Stomach (tissue), 8 donors: ENCODE measurements at regions not wholly inside any gene's neighbourhood (a gene's known extent, or its start where the extent isn't known, plus 50 kb on each side); places are given as distances from the start of the nearest gene placed in this dataset.

Experiments
- DNase-seq, 2 donors: peaks; one replicate each; pipeline versions ENCODE4 v3.0.0 to v3.0.0-alpha.2; 2013 to 2019
- H3K27ac ChIP-seq, 5 donors: fragments of 200-600 bp in 4 of 5; sonication (generic) in 4 of 5; one replicate each; pipeline ENCODE4 v1.5.1; 2013 to 2019; ENCODE audit warnings: mild to moderate bottlenecking in 1 of 5, moderate library complexity in 1 of 5
- H3K27me3 ChIP-seq, 3 donors: fragments of 200-600 bp; sonication (generic); one replicate each; pipeline ENCODE4 v1.5.1; 2017 to 2019; ENCODE audit warnings: mixed run types in 1 of 3
- H3K36me3 ChIP-seq, 4 donors: fragments of 200-600 bp; sonication (generic); 1 replicate in 3 of 4; 2 replicates in 1 of 4; pipeline ENCODE4 v1.5.1; 2016 to 2019
- H3K4me1 ChIP-seq, 4 donors: fragments of 200-600 bp; sonication (generic); one replicate each; pipeline ENCODE4 v1.5.1; 2016 to 2019
- H3K4me3 ChIP-seq, 4 donors: fragments of 200-600 bp; sonication (generic) in 3 of 4; one replicate each; pipeline ENCODE4 v1.5.1; 2016 to 2019; ENCODE audit warnings: mild to moderate bottlenecking in 1 of 4
- H3K9me3 ChIP-seq, 4 donors: fragments of 200-600 bp; sonication (generic); one replicate each; pipeline ENCODE4 v1.5.1; 2016 to 2019
- EP300 ChIP-seq: sonication (generic); formaldehyde crosslinking; IDR thresholded peaks from one replicate; pipeline ENCODE4 v1.6.1; 2017; ENCODE audit warnings: antibody characterized with exemption
- POLR2A ChIP-seq, 4 donors: fragments of 450-650 bp; IDR thresholded peaks; one replicate each; pipeline ENCODE4 v1.6.1; 2016; ENCODE audit warnings: antibody characterized with exemption in 4 of 4, control low read depth in 2 of 4, mild to moderate bottlenecking in 1 of 4, moderate library complexity in 1 of 4
- POLR2AphosphoS5 ChIP-seq, 3 donors: sonication (generic); formaldehyde crosslinking; IDR thresholded peaks; one replicate each; pipeline ENCODE4 v1.6.1; 2016; ENCODE audit warnings: antibody characterized with exemption in 3 of 3
- WGBS, 5 donors: extraction: QIAGEN DNeasy Blood & Tissue Kit in 3 of 5; methylation state at CpG; one replicate each; pipeline versions ENCODE4 v1.1.5 to v1.1.7; 2013 to 2018; 5-methylcytosine and 5-hydroxymethylcytosine counted together
- intact Hi-C: fragments of 100-400 bp; cut with DNase I; formaldehyde crosslinking; loops from one replicate; pipeline ENCODE4 v1.15.1; 2023; ENCODE audit warnings: low total_unique reads
- TF ChIP-seq, protein P1 (sequence below), 7 experiments: fragments of 450-650 bp in 4 of 7; fragments of 200-600 bp in 3 of 7; sonication (generic) in 3 of 7; IDR thresholded peaks; one replicate each; pipeline ENCODE4 v1.5.1; 2016 to 2019; ENCODE audit warnings: antibody characterized with exemption in 7 of 7, control low read depth in 2 of 7, mild to moderate bottlenecking in 1 of 7
- donor health status: healthy with polysubstance abuse.
- donor health status: Bipolar disorder and iron deficiency.
- donor health status: healthy.

DNA sequence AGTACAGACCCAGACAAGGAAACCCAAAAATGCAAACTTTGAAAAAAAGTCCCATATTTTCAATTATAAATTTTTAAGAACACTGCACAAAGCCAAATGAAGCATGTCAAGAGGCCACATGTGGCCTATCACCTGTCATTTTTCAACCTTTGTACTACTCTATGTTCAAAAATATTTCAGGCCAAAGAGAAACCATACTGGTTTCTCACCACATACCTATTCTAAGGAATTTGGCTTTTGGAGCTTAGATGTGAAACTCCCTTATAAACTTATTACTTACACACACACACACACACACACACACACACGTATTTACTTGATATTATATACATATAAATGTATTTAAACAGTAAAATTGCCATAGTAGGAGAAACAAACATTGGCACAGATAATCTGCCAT, 338.7 kb downstream of the TXNL1 start:
- DNase-seq = no peak
- Histone ChIP-seq H3K4me1 (no peaks in the 10 kb centered on the region), H3K4me3 (no peak overlapping the region), H3K27ac (peak overlapping the region in 2 of 5 donors; percentile 0 to 61), H3K27me3 (no peaks in the 10 kb centered on the region), H3K36me3 (no peaks in the 10 kb centered on the region), H3K9me3 (no peaks in the 10 kb centered on the region)
- intact Hi-C loops = no loop called here
- TF ChIP-seq POLR2A (IDR thresholded peaks at IDR 0.05) = no peak
- no peak for TF ChIP-seq EP300
- TF ChIP-seq, protein P1, sequence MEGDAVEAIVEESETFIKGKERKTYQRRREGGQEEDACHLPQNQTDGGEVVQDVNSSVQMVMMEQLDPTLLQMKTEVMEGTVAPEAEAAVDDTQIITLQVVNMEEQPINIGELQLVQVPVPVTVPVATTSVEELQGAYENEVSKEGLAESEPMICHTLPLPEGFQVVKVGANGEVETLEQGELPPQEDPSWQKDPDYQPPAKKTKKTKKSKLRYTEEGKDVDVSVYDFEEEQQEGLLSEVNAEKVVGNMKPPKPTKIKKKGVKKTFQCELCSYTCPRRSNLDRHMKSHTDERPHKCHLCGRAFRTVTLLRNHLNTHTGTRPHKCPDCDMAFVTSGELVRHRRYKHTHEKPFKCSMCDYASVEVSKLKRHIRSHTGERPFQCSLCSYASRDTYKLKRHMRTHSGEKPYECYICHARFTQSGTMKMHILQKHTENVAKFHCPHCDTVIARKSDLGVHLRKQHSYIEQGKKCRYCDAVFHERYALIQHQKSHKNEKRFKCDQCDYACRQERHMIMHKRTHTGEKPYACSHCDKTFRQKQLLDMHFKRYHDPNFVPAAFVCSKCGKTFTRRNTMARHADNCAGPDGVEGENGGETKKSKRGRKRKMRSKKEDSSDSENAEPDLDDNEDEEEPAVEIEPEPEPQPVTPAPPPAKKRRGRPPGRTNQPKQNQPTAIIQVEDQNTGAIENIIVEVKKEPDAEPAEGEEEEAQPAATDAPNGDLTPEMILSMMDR (IDR thresholded peaks at IDR 0.05) = no peak
- 35 to 58% (median 53%) methylated on average over 1 of the region's 1 CpG for WGBS, 5 donors

DNA sequence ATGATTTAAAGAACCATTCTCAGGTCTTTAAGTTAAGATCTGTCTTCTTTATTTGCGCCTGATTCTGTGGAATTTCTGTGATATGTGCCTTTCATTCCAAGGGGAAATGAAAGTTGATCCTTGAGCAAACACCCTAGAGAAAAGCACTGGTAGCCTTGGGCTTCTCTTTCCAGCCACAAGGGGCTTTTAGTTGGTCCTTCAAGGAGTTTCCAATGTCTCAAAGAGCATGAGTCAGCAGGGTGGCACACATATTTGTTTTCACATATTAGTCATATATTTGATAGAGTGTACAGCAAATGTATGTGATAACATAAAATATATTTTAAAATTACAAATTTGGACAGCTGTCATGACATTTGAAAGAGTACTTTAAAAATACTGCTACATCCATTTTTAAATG, 339.5 kb downstream of the TXNL1 start:
- 41 to 66% (median 60%) methylated on average over 1 of the region's 1 CpG for WGBS, 5 donors
- H3K9me3 ChIP-seq = no peaks in the 10 kb centered on the region
- peak in 1 of 2 donors; percentile 50 for DNase-seq
- intact Hi-C loops = no loop called here
- peak overlapping the region in 1 of 5 donors; percentile 61 for H3K27ac ChIP-seq
- no peaks in the 10 kb centered on the region for H3K27me3 ChIP-seq
- no peaks in the 10 kb centered on the region for H3K36me3 ChIP-seq
- H3K4me3 ChIP-seq = no peak overlapping the region
- H3K4me1 ChIP-seq = no peaks in the 10 kb centered on the region
- TF ChIP-seq POLR2AphosphoS5 (IDR thresholded peaks at IDR 0.05) (peak in 1 of 3 donors; percentile 27), POLR2A (IDR thresholded peaks at IDR 0.05) (no peak)
- TF ChIP-seq, protein P1 (IDR thresholded peaks at IDR 0.05) = no peak

DNA sequence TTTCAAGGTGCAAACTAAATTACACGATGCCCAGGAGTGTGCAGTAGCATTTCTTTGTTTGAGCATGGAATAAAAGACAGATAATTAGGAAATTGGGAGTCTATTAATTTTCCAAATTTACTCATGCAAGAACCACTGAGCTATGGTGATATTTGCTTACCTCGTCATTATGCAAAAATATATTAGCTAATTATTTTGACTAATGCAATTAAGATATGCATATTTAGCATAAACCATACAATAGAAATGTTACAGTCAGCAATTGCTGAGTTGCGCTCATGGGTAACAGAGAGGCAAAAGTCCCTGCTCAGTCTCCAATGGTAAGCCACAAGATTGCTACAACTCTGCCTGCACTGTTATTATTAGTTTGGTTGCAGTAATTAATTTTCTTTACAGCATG, 342.0 kb downstream of the TXNL1 start:
- 84 to 90% (median 88%) methylated on average over 3 of the region's 3 CpGs for WGBS, 5 donors
- no peak overlapping the region for H3K4me3 ChIP-seq
- TF ChIP-seq POLR2AphosphoS5 (IDR thresholded peaks at IDR 0.05) (no peak), POLR2A (IDR thresholded peaks at IDR 0.05) (no peak), EP300 (no peak)
- TF ChIP-seq, protein P1 (IDR thresholded peaks at IDR 0.05) = no peak

DNA sequence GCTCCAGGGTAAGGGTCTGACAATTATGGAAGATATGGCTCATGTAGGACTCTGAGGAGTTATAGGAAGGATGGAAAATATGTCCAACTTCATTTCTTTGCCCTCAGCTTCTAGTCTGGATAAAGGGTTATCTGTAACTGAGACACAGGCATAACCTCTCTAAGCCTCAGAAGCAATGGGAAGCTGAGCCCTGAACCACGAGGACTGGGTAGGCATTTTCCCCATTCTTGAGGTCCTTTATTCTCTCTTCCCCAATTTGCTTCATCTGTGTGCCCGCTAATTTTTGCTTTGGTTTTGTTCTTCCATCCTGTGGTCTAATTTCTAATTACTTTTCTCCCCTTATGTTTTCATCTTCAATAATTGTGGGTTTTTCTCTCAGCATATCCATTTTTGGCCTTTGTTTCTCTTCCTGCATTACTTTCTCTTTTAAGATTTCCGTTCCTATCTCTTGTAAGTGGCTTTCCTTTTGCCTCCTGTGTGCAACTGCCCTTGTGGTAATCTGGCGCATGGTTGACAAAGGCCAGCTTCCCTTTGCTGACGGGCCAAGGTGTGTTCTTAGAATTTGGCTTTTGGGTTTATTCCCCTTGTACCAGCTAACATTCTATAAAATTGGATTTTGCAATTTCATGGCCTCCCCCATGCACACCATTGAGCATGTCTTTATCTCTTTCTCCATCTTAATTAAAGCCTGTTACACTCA, 343.8 kb downstream of the TXNL1 start:
- no peaks in the 10 kb centered on the region for H3K9me3 ChIP-seq
- TF ChIP-seq, protein P1 (IDR thresholded peaks at IDR 0.05) = no peak
- TF ChIP-seq POLR2AphosphoS5 (IDR thresholded peaks at IDR 0.05) (no peak), POLR2A (IDR thresholded peaks at IDR 0.05) (no peak), EP300 (no peak)
- H3K36me3 ChIP-seq = no peaks in the 10 kb centered on the region
- no peaks in the 10 kb centered on the region for H3K27me3 ChIP-seq
- WGBS, 5 donors = 68 to 84% (median 77%) methylated on average over 5 of the region's 5 CpGs
- peaks cover 0 to 3% (median 0%) of the 10 kb centered on the region in 4 donors for H3K4me1 ChIP-seq
- no peak overlapping the region for H3K27ac ChIP-seq
- no peak overlapping the region for H3K4me3 ChIP-seq
- intact Hi-C loops = no loop called here
- no peak for DNase-seq

More for the DNA sequence above, 342.0 kb downstream of the TXNL1 start:
- DNase-seq = no peak
- Histone ChIP-seq H3K36me3 (no peaks in the 10 kb centered on the region), H3K27me3 (no peaks in the 10 kb centered on the region), H3K4me1 (no peaks in the 10 kb centered on the region), H3K9me3 (no peaks in the 10 kb centered on the region), H3K27ac (no peak overlapping the region)
- intact Hi-C loops = no loop called here
